AG04450 (cell line): ENCODE measurements at regions not wholly inside any gene's neighbourhood (a gene's known extent, or its start where the extent isn't known, plus 50 kb on each side); places are given as distances from the start of the nearest gene placed in this dataset.

Source experiments
- CTCF ChIA-PET: fragments of 300-600, 350-600 bp; formaldehyde crosslinking; extraction: SDS; loops from one replicate; lab custom pipeline; 2022; ENCODE audit warnings: antibody characterized with exemption, inconsistent platforms; lab: Charles Lee
- POLR2A ChIA-PET: fragments of 350-600 bp; formaldehyde crosslinking; extraction: SDS; loops from one replicate; lab custom pipeline; 2021; ENCODE audit warnings: antibody characterized with exemption, inconsistent platforms; lab: Yijun Ruan, JAX
- DNase-seq: peaks from one replicate; pipeline ENCODE4 v3.0.0-alpha.2; 2011; ENCODE audit warnings: low read depth, low spot score
- H3K27ac ChIP-seq: one replicate; pipeline ENCODE4 v1.5.1; 2012; ENCODE audit warnings: low read depth, low read length, control low read depth
- H3K27me3 ChIP-seq: one replicate; pipeline ENCODE4 v1.6.0; 2012; ENCODE audit warnings: low read length; ENCODE audit not compliant: control insufficient read depth, insufficient read depth
- H3K4me3 ChIP-seq: 2 replicates; pipeline ENCODE4 v1.5.1; 2011; ENCODE audit warnings: mild to moderate bottlenecking, low read depth, low read length, control low read depth
- H3K9me3 ChIP-seq: 2 replicates; pipeline ENCODE4 v1.5.1; 2012; ENCODE audit warnings: low read length; ENCODE audit not compliant: control insufficient read depth, insufficient read depth
- TF ChIP-seq, protein P1 (sequence below): IDR thresholded peaks from 2 replicates; pipeline ENCODE4 v1.5.1; 2011; ENCODE audit warnings: low read depth, low read length, control low read depth, inconsistent platforms

DNA sequence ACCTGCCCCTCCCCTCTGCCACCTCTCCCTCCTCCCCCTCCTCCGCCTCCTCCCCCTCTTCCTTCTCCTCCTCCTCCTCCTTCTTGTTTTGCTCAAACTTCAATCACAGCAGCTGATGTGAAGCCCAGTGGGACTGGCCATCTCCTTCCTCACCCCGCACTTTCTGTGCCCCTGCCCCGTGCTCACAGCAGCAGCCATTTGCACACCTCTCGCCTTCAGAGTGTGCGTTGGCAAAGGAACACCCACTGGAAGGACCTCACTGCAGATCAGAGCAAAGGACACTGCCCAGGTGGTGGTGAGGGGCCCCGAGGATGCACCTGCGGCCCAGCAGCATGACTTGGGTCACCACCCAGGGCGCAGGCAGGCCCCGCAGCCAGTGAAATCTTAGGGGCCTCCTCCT lies 98.8 kb downstream of the SOX1 start:
- no peaks in the 10 kb centered on the region for H3K27me3 ChIP-seq
- TF ChIP-seq, protein P1, sequence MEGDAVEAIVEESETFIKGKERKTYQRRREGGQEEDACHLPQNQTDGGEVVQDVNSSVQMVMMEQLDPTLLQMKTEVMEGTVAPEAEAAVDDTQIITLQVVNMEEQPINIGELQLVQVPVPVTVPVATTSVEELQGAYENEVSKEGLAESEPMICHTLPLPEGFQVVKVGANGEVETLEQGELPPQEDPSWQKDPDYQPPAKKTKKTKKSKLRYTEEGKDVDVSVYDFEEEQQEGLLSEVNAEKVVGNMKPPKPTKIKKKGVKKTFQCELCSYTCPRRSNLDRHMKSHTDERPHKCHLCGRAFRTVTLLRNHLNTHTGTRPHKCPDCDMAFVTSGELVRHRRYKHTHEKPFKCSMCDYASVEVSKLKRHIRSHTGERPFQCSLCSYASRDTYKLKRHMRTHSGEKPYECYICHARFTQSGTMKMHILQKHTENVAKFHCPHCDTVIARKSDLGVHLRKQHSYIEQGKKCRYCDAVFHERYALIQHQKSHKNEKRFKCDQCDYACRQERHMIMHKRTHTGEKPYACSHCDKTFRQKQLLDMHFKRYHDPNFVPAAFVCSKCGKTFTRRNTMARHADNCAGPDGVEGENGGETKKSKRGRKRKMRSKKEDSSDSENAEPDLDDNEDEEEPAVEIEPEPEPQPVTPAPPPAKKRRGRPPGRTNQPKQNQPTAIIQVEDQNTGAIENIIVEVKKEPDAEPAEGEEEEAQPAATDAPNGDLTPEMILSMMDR: no peak
- H3K27ac ChIP-seq: no peak overlapping the region
- peaks cover 67% of the 10 kb centered on the region for H3K9me3 ChIP-seq
- ChIA-PET POLR2A (no interaction called here), CTCF (no interaction called here)
- H3K4me3 ChIP-seq: no peak overlapping the region
- no peak for DNase-seq

DNA sequence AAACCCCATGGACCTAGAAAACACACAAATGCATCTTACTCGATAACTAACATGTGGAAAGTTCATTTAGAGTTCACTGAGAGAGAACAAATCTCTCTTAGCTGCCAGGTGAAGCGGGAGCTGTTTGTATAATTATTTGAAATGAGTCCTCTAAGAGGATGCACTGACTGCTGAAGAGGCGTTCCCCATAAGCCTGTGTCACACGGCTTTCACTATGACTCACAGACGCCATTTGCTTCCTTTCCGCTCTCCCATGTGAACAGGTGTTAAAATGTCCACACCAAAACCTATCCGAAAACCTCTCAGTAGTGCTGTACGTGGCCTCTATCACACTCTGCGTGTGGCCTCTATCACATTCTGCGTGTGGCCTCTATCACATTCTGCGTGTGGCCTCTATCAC lies 101.8 kb downstream of the SOX1 start:
- no peaks in the 10 kb centered on the region for H3K27me3 ChIP-seq
- H3K9me3 ChIP-seq: peaks cover 72% of the 10 kb centered on the region
- no peak overlapping the region for H3K4me3 ChIP-seq
- H3K27ac ChIP-seq: no peak overlapping the region
- POLR2A ChIA-PET: no interaction called here
- no peak for DNase-seq
- CTCF ChIA-PET: no interaction called here
- TF ChIP-seq, protein P1: no peak

DNA sequence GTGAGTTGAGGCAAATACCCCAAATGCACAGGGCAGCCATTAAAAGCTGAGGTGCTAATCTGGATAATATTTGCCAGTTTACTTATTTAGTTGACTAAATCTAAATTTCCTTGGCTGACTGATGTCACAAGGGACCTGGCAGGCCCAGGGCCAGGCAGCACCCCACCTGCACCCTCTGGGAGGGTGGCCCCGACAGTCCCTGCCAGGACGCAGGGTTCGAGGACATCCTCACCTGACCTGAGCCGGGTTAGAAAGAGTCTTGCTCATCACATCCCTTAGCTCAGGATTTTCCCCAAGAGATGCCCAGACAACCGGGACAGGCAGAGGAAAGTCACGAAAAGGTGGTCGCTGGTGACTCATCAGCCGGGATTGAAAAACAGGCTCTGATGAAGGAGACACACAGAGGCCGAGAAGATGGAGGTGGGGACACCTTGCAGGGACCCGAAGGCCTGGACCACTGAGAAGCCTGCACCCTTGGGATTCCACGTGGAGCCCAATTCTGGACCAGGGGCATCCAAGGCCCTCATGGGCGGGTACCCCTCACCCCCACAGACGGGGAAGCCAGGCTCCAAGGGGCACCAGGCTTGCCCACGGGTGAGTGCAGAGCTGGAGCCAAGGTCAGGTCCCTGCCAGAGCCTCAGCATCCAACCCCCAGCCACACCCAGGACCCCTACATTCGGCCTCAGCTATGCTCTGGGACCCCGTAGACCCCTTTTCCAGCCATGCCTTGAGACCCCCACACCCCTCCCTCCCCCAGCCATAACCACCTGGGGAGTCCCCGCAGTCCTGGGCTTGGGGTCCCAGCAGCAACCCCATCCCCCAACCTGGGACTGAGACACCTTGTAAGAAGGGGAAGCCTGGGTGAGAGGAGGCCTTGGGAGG lies 103.2 kb downstream of the SOX1 start:
- Histone ChIP-seq H3K27me3 (no peaks in the 10 kb centered on the region), H3K9me3 (peaks cover 63% of the 10 kb centered on the region), H3K4me3 (no peak overlapping the region), H3K27ac (no peak overlapping the region)
- CTCF ChIA-PET: no interaction called here
- POLR2A ChIA-PET: no interaction called here
- TF ChIP-seq, protein P1: no peak
- DNase-seq: no peak

DNA sequence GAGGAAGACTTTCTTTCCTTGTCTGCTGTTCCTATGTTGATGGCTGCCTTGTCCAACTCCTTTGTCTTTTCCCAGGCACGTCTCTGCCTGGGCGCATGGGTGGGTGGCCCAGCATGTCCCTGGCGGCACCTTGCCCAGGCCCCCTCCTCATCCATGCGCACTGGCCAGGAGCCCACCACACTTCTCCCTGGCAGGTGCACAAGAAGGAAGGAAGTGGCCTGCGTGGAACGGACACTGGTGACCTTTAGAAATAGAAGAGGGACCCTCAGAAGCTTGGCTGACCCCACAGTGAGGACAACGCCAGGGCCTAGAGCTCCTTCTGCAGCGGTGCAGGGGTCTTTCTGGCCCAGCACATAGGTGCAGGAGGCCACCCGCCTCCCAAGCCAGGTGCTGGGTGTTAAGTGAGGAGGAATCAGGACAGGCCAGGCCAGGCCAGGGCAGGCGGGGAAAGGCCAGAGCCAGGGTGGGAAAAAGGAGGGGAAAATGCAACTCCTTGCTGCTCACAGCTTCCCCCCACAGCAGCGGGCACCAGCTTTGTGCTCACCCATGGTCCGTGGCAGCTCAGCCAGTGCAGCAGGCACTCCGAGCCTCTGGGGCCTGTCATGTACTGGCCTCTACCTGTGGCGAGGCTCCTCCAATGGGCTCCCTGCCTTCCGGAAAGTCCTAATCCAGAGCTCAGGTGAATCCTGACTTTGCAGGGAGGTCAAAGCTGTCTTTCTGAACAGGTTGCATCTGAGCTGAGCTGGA lies 104.0 kb downstream of the SOX1 start:
- Histone ChIP-seq H3K27me3 (no peaks in the 10 kb centered on the region), H3K27ac (no peak overlapping the region), H3K9me3 (peaks cover 65% of the 10 kb centered on the region), H3K4me3 (no peak overlapping the region)
- no peak for DNase-seq
- CTCF ChIA-PET: no interaction called here
- TF ChIP-seq, protein P1: no peak
- POLR2A ChIA-PET: no interaction called here

DNA sequence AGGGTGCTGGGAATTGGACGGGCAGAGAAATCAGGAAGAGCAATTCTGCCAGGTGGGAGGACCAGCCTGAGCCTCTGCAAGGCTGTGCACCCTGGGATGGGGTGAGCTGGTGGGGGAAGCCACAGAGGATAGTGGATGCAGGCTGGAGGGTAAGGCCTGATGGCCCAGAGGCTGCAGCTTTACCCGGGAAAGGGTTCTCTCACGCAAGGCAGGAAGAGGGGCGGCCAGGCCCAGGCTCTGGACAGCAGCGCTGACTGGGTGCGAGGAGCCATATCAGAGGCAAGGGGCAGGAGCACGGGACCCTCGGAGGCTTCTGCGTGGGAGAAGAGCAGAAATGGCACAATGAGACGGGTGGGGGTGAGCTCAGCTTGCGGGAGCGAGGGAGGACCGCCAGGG lies 104.6 kb downstream of the SOX1 start:
- Histone ChIP-seq H3K27me3 (no peaks in the 10 kb centered on the region), H3K9me3 (peaks cover 65% of the 10 kb centered on the region), H3K4me3 (no peak overlapping the region), H3K27ac (no peak overlapping the region)
- ChIA-PET POLR2A (no interaction called here), CTCF (no interaction called here)
- TF ChIP-seq, protein P1: no peak
- DNase-seq: no peak
